ENCODE measurements at regions not wholly inside any gene's neighbourhood (a gene's known extent, or its start where the extent isn't known, plus 50 kb on each side); places are given as distances from the start of the nearest gene placed in this dataset.
A peak's percentile ranks its signal among the peaks of the same experiment; 100 is the strongest.

DNA sequence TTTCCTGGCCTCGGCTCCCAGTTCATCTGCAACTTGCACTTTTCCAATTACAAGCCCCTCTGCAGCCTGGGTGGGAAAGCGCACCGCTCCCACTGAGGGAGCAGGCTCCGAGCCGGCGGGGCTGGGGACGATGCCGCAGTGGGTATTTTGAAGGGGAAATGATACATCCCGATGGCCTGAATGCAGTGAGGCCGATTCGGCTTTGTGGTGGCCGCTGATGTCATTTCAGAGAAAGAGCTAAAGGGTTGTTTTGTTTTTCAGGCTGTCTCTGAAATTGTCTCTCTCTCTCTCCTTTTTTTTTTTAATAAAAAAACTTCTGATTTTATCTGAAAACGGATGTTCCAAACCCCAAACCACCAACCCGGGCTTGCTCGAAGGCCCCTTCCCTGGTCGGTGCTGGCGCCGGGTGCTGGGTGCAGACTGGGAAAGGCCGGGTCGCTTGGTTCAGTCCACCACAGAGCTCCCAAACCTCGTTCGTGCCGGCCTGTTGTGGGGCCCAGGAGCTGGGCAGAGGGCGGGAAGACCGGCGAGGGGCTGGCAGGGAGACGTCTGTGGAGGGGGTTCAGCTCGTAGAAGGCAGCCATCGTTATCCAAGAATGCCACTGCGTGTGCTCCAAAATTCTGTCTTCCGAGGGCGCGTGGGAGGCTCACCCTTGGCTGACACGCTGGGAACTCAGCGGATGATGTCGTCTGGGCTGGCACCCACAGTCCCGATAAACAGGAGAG lies 102.8 kb downstream of the FOXL1 start:
- peak overlapping the region; percentile 61 for H2AFZ ChIP-seq (ENCODE audit: low read depth, low read length)

DNA sequence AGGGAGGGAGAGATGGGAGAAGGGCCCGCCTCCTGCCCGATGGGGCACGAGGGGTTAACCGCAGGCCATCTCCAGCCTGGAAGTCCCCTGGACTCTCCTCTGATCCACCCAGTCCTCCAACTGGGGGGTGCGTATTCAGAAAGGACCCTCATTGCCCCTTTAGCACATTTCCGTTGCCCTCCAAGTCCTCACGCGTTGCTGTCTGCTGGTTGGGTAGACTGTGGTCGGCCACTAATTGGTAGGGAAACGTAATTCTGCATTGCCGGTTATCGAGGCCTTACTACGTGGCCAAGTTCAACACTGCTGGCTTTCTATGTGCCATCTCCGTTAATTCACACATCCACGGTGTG lies 103.4 kb downstream of the FOXL1 start:
- H3K4me3 ChIP-seq (ENCODE audit: insufficient read depth, low read depth, low read length): no peak overlapping the region
- DNase-seq (ENCODE audit: low read depth): no peak
- H3K27ac ChIP-seq (ENCODE audit: low read depth, low read length): peak overlapping the region; percentile 89
- H3K36me3 Mint-ChIP-seq (ENCODE audit: low read depth, unreplicated experiment): peaks cover 4% of the 10 kb centered on the region
- H3K27ac Mint-ChIP-seq (ENCODE audit: unreplicated experiment): no peak overlapping the region
- no peak for FAIRE-seq
- peak overlapping the region; percentile 69 for H3K4me2 ChIP-seq (ENCODE audit: low read length)
- H3K79me2 ChIP-seq (ENCODE audit: insufficient read depth, low read length): no peaks in the 10 kb centered on the region
- H2AFZ ChIP-seq (ENCODE audit: low read depth, low read length): peak overlapping the region; percentile 60
- no peaks in the 10 kb centered on the region for H4K20me1 ChIP-seq (ENCODE audit: insufficient read depth, low read length)
- peak overlapping the region; percentile 77 for H3K9ac ChIP-seq (ENCODE audit: low read length)
- H3K36me3 ChIP-seq (ENCODE audit: insufficient read depth, low read length): no peaks in the 10 kb centered on the region
- TF ChIP-seq EZH2 (IDR thresholded peaks at IDR 0.05; ENCODE audit: insufficient read depth, low read length): no peak
- TF ChIP-seq, protein P1, sequence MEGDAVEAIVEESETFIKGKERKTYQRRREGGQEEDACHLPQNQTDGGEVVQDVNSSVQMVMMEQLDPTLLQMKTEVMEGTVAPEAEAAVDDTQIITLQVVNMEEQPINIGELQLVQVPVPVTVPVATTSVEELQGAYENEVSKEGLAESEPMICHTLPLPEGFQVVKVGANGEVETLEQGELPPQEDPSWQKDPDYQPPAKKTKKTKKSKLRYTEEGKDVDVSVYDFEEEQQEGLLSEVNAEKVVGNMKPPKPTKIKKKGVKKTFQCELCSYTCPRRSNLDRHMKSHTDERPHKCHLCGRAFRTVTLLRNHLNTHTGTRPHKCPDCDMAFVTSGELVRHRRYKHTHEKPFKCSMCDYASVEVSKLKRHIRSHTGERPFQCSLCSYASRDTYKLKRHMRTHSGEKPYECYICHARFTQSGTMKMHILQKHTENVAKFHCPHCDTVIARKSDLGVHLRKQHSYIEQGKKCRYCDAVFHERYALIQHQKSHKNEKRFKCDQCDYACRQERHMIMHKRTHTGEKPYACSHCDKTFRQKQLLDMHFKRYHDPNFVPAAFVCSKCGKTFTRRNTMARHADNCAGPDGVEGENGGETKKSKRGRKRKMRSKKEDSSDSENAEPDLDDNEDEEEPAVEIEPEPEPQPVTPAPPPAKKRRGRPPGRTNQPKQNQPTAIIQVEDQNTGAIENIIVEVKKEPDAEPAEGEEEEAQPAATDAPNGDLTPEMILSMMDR (IDR thresholded peaks at IDR 0.05; ENCODE audit: insufficient read depth, low read depth, low read length): no peak
- peaks cover 8% of the 10 kb centered on the region for H3K27me3 Mint-ChIP-seq (ENCODE audit: low read depth, unreplicated experiment)
- H3K9me3 ChIP-seq (ENCODE audit: insufficient read depth, low read depth, low read length): peaks cover 3% of the 10 kb centered on the region
- peaks cover 25% of the 10 kb centered on the region for H3K4me1 ChIP-seq (ENCODE audit: insufficient read depth, low read length)
- H3K4me3 Mint-ChIP-seq (ENCODE audit: unreplicated experiment): no peak overlapping the region
- peaks cover 3% of the 10 kb centered on the region for H3K9me3 Mint-ChIP-seq (ENCODE audit: unreplicated experiment)
- peaks cover 11% of the 10 kb centered on the region for H3K4me1 Mint-ChIP-seq (ENCODE audit: low read depth, unreplicated experiment)
- H3K27me3 ChIP-seq (ENCODE audit: insufficient read depth, low read length): no peaks in the 10 kb centered on the region

More for the DNA sequence above, 102.8 kb downstream of the FOXL1 start:
- Mint-ChIP-seq H3K27me3 (ENCODE audit: low read depth, unreplicated experiment) (peaks cover 8% of the 10 kb centered on the region), H3K27ac (ENCODE audit: unreplicated experiment) (no peak overlapping the region), H3K36me3 (ENCODE audit: low read depth, unreplicated experiment) (peaks cover 4% of the 10 kb centered on the region), H3K4me3 (ENCODE audit: unreplicated experiment) (no peak overlapping the region), H3K4me1 (ENCODE audit: low read depth, unreplicated experiment) (peaks cover 15% of the 10 kb centered on the region), H3K9me3 (ENCODE audit: unreplicated experiment) (peaks cover 3% of the 10 kb centered on the region)
- peak overlapping the region; percentile 89 for H3K27ac ChIP-seq (ENCODE audit: low read depth, low read length)
- H3K27me3 ChIP-seq (ENCODE audit: insufficient read depth, low read length): no peaks in the 10 kb centered on the region
- peak overlapping the region; percentile 77 for H3K9ac ChIP-seq (ENCODE audit: low read length)
- TF ChIP-seq EZH2 (IDR thresholded peaks at IDR 0.05; ENCODE audit: insufficient read depth, low read length): no peak
- TF ChIP-seq, protein P1 (IDR thresholded peaks at IDR 0.05; ENCODE audit: insufficient read depth, low read depth, low read length): no peak
- peaks cover 30% of the 10 kb centered on the region for H3K4me1 ChIP-seq (ENCODE audit: insufficient read depth, low read length)
- no peak for FAIRE-seq
- no peak overlapping the region for H3K4me3 ChIP-seq (ENCODE audit: insufficient read depth, low read depth, low read length)
- no peaks in the 10 kb centered on the region for H3K36me3 ChIP-seq (ENCODE audit: insufficient read depth, low read length)
- peak; percentile 73 for DNase-seq (ENCODE audit: low read depth)
- no peaks in the 10 kb centered on the region for H4K20me1 ChIP-seq (ENCODE audit: insufficient read depth, low read length)
- no peaks in the 10 kb centered on the region for H3K79me2 ChIP-seq (ENCODE audit: insufficient read depth, low read length)
- H3K9me3 ChIP-seq (ENCODE audit: insufficient read depth, low read depth, low read length): peaks cover 3% of the 10 kb centered on the region
- H3K4me2 ChIP-seq (ENCODE audit: low read length): peak overlapping the region; percentile 69

DNA sequence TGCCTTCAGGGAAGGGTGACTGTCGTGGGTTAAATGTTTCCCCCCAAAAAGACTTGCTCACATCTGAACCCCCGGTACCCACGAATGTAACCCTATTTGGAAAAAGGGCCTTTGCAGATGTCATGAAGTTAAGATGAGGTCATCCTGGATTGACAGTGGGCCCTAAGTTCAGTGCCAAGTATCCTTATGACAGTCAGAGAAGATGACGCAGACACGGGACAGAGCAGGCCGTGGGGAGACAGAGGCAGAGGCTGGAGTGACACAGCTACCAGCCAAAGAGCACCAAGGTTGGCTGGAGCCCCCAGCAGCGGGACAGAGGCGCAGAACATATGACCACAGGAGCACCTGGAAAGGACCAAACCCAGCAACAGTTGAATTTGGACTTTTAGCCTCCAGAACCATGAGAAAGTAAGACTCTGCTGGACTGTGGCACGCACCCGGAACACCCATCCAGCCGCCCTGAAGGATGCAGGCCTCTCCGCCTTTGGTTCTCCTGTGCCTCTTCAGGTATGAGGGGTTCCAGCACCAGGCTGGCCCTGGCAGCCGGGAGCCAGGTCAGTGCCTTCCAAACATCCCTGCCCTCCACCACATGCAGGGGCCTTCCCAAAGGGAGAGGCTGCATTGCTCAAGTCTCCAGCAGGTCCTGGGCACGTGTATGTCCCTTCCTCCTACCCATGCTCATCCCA lies 104.0 kb downstream of the FOXL1 start:
- peaks cover 11% of the 10 kb centered on the region for H3K4me1 Mint-ChIP-seq (ENCODE audit: low read depth, unreplicated experiment)
- no peak for TF ChIP-seq EZH2 (IDR thresholded peaks at IDR 0.05; ENCODE audit: insufficient read depth, low read length)
- TF ChIP-seq, protein P1 (IDR thresholded peaks at IDR 0.05; ENCODE audit: insufficient read depth, low read depth, low read length): no peak
- no peaks in the 10 kb centered on the region for H3K79me2 ChIP-seq (ENCODE audit: insufficient read depth, low read length)
- no peak overlapping the region for H3K27ac Mint-ChIP-seq (ENCODE audit: unreplicated experiment)
- H2AFZ ChIP-seq (ENCODE audit: low read depth, low read length): no peak overlapping the region
- DNase-seq (ENCODE audit: low read depth) (no peak), FAIRE-seq (no peak)
- no peaks in the 10 kb centered on the region for H4K20me1 ChIP-seq (ENCODE audit: insufficient read depth, low read length)
- peaks cover 4% of the 10 kb centered on the region for H3K36me3 Mint-ChIP-seq (ENCODE audit: low read depth, unreplicated experiment)
- no peak overlapping the region for H3K4me2 ChIP-seq (ENCODE audit: low read length)
- no peak overlapping the region for H3K27ac ChIP-seq (ENCODE audit: low read depth, low read length)
- H3K9ac ChIP-seq (ENCODE audit: low read length): no peak overlapping the region
- peaks cover 8% of the 10 kb centered on the region for H3K27me3 Mint-ChIP-seq (ENCODE audit: low read depth, unreplicated experiment)
- H3K27me3 ChIP-seq (ENCODE audit: insufficient read depth, low read length): no peaks in the 10 kb centered on the region
- H3K9me3 Mint-ChIP-seq (ENCODE audit: unreplicated experiment): peaks cover 3% of the 10 kb centered on the region
- H3K4me3 Mint-ChIP-seq (ENCODE audit: unreplicated experiment): no peak overlapping the region
- no peaks in the 10 kb centered on the region for H3K36me3 ChIP-seq (ENCODE audit: insufficient read depth, low read length)
- H3K4me1 ChIP-seq (ENCODE audit: insufficient read depth, low read length): peaks cover 23% of the 10 kb centered on the region
- H3K4me3 ChIP-seq (ENCODE audit: insufficient read depth, low read depth, low read length): no peak overlapping the region
- peaks cover 3% of the 10 kb centered on the region for H3K9me3 ChIP-seq (ENCODE audit: insufficient read depth, low read depth, low read length)

All from astrocyte (in vitro differentiated cells and primary cell).